K562 (cell line): ENCODE measurements at regions not wholly inside any gene's neighbourhood (a gene's known extent, or its start where the extent isn't known, plus 50 kb on each side); places are given as distances from the start of the nearest gene placed in this dataset.

Source experiments
- KLF6 ChIP-seq: fragments of 250-450 bp; sonication (Bioruptor Pico); IDR thresholded peaks from 2 replicates; pipeline ENCODE4 v1.4.0; 2020; ENCODE audit warnings: mild to moderate bottlenecking, moderate library complexity, borderline replicate concordance
- MCM5 ChIP-seq: fragments of 450-650 bp; IDR thresholded peaks from 2 replicates; pipeline ENCODE4 v1.6.1; 2016; ENCODE audit warnings: low read depth
- ZBTB17 ChIP-seq: fragments of 450-650 bp; formaldehyde crosslinking; IDR thresholded peaks from 2 replicates; pipeline ENCODE4 v1.4.0; 2020; ENCODE audit warnings: mild to moderate bottlenecking
- TF ChIP-seq, protein P1 (sequence below): fragments of 450-650 bp; IDR thresholded peaks from 2 replicates; pipeline ENCODE4 v1.6.1; 2016; ENCODE audit warnings: low read depth
- TF ChIP-seq, protein P2 (sequence below): fragments of 250-450 bp; sonication (Bioruptor Pico); IDR thresholded peaks from 2 replicates; pipeline ENCODE4 v1.5.0; 2021

DNA sequence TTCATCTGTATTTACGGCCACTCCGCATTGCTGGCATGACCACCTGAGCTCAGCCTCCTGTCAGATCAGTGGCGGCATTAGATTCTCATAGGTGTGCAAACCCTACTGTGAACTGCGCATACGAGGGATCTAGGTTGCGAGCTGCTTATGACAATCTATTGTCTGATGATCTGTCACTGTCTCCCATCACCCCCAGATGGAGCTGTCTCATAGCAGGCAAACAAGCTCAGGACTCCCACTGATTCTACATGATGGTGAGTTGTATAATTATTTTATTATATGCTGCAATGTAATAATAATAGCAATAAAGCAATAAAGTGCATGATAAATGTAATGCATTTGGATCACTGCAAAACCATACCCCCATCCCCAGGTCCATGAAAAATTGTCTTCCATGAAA lies 1172.9 kb upstream of the AUTS2 start (continued):
- TF ChIP-seq, protein P1, sequence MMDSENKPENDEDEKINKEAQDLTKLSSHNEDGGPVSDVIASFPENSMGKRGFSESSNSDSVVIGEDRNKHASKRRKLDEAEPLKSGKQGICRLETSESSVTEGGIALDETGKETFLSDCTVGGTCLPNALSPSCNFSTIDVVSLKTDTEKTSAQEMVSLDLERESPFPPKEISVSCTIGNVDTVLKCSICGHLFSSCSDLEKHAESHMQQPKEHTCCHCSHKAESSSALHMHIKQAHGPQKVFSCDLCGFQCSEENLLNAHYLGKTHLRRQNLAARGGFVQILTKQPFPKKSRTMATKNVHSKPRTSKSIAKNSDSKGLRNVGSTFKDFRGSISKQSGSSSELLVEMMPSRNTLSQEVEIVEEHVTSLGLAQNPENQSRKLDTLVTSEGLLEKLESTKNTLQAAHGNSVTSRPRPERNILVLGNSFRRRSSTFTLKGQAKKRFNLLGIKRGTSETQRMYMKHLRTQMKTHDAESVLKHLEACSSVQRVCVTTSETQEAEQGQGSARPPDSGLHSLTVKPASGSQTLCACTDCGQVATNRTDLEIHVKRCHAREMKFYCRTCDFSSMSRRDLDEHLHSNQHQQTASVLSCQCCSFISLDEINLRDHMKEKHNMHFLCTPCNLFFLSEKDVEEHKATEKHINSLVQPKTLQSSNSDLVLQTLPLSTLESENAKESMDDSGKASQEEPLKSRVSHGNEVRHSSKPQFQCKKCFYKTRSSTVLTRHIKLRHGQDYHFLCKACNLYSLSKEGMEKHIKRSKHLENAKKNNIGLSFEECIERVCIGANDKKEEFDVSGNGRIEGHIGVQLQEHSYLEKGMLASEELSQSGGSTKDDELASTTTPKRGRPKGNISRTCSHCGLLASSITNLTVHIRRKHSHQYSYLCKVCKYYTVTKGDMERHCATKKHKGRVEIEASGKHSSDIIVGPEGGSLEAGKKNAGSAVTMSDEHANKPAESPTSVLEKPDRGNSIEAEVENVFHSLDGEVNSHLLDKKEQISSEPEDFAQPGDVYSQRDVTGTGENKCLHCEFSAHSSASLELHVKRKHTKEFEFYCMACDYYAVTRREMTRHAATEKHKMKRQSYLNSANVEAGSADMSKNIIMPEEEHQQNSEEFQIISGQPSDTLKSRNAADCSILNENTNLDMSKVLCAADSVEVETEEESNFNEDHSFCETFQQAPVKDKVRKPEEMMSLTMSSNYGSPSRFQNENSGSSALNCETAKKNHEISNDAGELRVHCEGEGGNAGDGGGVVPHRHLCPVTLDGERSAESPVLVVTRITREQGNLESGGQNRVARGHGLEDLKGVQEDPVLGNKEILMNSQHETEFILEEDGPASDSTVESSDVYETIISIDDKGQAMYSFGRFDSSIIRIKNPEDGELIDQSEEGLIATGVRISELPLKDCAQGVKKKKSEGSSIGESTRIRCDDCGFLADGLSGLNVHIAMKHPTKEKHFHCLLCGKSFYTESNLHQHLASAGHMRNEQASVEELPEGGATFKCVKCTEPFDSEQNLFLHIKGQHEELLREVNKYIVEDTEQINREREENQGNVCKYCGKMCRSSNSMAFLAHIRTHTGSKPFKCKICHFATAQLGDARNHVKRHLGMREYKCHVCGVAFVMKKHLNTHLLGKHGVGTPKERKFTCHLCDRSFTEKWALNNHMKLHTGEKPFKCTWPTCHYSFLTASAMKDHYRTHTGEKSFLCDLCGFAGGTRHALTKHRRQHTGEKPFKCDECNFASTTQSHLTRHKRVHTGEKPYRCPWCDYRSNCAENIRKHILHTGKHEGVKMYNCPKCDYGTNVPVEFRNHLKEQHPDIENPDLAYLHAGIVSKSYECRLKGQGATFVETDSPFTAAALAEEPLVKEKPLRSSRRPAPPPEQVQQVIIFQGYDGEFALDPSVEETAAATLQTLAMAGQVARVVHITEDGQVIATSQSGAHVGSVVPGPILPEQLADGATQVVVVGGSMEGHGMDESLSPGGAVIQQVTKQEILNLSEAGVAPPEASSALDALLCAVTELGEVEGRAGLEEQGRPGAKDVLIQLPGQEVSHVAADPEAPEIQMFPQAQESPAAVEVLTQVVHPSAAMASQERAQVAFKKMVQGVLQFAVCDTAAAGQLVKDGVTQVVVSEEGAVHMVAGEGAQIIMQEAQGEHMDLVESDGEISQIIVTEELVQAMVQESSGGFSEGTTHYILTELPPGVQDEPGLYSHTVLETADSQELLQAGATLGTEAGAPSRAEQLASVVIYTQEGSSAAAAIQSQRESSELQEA, result no peak
- TF ChIP-seq MCM5 (no peak), KLF6 (no peak), ZBTB17 (CRISPR knock-in tag) (no peak)
- TF ChIP-seq, protein P2, sequence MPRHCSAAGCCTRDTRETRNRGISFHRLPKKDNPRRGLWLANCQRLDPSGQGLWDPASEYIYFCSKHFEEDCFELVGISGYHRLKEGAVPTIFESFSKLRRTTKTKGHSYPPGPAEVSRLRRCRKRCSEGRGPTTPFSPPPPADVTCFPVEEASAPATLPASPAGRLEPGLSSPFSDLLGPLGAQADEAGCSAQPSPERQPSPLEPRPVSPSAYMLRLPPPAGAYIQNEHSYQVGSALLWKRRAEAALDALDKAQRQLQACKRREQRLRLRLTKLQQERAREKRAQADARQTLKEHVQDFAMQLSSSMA, result no peak
